GM12874 (cell line): ENCODE measurements at regions not wholly inside any gene's neighbourhood (a gene's known extent, or its start where the extent isn't known, plus 50 kb on each side); places are given as distances from the start of the nearest gene placed in this dataset.

Experiments
- CTCF ChIP-seq: IDR thresholded peaks from 2 replicates; pipeline ENCODE4 v1.5.1; 2011; ENCODE audit warnings: low read depth, mild to moderate bottlenecking, control low read depth, low read length, moderate library complexity; ENCODE audit not compliant: insufficient read depth

DNA sequence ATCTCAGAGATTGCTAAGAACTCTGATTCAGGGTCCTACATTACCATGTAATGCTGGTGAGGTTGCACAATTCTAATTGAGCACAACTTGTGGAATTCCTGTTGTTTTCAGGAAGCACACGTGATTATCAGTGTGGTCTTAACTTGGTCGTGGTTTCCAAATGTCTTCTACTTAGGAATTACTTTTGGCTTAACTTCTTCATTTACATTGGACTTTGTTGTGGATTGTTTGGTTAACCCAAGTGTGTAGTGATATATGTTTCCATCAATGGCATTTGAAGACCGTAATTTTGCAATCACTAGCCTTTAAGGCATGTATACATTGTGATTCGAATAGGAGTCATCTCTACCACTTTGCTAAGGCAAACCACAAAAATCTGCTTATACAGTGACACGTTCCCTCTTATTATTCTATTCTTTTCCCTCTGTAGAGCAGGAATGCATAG, 373.3 kb downstream of the IRS1 start:
- TF ChIP-seq CTCF = no peak

DNA sequence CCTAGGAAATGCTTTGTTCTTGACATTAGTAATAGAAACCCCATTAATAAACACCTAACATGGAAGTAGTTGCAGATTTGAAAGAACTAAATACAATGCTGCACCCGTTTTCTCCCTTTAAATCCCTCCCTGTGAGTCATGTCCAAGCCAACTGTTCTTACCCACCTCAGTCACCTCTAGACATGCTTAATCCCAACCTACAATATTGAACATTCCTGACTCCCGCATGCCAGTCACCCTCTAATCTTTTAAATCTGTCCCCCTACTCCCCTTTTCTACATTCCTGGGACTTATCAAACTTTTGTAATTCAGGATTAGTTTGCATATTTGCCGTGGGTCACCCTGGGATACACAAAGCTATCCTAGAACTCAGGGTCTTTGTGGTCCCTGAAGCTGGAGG, 374.6 kb downstream of the IRS1 start:
- TF ChIP-seq CTCF = no peak

DNA sequence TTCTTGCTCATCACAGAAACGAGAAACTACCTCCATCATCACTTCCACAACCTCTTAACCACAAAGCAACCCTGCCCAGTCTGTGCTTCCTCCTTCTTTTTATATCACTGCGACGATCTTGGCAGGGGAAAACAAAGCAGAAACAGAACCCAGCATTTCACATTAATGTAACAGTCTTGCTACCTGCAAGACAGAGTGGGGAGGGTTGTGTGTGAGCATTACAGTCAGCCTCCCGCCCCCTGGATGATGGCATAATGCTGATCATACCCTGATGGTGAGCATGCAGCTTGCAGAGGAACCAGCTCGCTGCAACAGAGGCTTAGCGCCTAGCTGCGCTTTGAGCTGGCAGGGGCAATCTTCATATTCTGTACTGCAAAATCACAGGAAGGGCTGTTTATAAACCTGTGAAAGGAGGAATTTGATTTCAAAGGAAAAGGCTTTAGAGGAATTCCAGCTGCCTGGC, 376.1 kb downstream of the IRS1 start:
- no peak for TF ChIP-seq CTCF

DNA sequence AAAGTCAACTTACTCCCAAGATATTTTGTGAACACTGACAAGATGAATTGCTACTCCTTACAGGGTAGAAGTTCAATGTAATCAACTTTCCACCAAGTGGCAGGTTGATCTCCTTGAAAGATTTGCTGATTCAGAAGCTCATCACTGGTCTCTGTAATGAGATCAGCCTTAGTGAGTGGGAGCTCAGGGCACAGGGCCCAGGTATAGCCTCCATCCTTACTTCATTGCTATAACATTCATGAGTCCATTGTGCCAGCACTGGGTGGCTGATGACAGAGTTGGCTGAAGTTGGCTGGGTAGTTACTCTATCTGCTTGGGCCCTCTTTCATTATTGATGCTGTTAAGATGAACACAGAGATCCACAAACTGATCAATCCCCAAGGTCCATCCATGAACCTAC, 379.0 kb downstream of the IRS1 start:
- TF ChIP-seq CTCF = no peak

DNA sequence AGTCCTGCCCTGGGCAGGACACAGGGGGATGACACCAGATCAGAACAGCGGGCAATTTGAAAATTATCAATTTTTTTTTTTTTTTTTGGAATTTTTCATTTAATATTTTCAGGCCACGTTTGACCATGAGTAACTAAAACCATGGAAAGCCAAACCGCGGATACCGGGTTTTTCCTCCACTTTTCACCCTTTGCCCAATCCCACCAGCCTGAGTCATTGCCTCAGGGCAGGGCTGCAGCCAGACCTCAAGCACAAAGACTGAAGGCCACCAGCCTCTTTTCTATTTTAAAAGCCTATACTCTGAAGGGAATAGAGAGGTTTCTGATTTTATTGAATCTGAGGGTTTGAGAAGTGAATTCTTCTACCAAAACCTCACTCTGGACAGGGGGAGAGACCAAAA, 381.1 kb downstream of the IRS1 start:
- TF ChIP-seq CTCF = no peak

GRCh38 chr2:226414335-226414734, 385.3 kb downstream of the IRS1 start:
- TF ChIP-seq CTCF = no peak

GRCh38 chr2:226413498-226414130, 386.0 kb downstream of the IRS1 start:
- TF ChIP-seq CTCF = no peak
